Activated CD4-positive, alpha-beta T cell treated with anti-CD3 and anti-CD28 coated beads, Interleukin-2, Interleukin-4, amounts not matched to agents 100 ng/mL and 50 ng/mL, durations not matched to agents 16 hours and 8 hours (primary cell): ENCODE measurements at regions not wholly inside any gene's neighbourhood (a gene's known extent, or its start where the extent isn't known, plus 50 kb on each side); places are given as distances from the start of the nearest gene placed in this dataset.
A peak's percentile ranks its signal among the peaks of the same experiment; 100 is the strongest.

Experiments used
- DNase-seq: peaks from one replicate; pipeline ENCODE4 v3.0.0-alpha.2; 2020; ENCODE audit warnings: low spot score

DNA sequence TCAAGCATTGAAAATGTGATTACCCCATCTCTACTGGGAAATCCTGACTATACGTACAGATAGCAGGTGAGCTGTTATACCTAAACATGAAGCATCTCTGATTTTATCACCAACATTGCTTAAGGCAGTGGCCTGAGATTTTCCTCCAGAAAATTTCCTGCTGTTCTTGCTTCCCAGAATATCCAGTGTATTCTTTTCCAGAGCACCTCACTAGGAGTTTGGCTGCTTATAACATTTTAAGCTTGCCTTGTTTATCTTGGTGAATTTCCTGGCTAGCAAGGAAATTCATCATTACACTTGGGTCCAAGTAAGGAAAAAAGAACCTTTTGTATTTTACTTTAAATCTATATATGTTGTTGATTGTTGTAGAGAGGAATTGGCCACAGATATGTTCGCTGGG is 73.0 kb upstream of the CLCN4 start:
- DNase-seq: no peak

DNA sequence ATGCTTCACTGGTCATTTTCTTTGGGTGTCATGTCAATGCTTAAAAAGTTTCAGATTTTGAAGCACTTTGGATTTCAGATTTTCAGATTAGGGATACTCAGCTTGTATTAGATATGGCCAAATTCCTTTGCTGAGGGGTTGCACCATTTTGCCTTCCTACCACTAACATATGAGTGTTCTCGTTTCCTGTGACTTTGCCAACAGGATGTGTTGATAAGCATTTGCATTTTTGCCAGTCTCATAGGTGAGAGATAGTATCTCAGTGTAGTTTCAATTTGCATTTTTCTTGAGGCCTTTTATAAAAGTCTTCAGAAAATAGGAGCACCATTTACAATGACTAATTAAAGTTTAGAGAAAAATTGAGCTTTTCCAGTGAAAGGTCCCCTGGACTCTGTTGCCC is 71.6 kb upstream of the CLCN4 start:
- peak; percentile 67 for DNase-seq

DNA sequence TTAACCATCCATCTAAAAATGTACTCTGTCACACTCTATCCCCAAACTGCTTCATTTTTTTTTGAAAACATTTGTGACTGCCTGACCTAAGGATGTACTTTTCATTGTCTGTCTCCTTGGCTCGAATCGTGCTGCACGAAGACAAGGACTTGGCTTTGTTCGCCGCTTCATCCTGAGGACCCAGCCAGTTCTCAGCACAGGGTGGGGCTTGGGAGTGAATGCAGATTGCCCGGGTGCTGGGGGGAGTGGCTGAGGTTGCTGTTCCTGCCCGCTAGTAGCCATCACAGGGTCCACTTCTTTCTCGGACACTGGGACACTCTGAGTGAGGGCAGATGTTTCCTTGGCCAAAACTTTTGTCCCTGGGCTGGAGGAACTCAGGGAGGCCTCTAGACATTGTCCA is 70.1 kb upstream of the CLCN4 start:
- no peak for DNase-seq

DNA sequence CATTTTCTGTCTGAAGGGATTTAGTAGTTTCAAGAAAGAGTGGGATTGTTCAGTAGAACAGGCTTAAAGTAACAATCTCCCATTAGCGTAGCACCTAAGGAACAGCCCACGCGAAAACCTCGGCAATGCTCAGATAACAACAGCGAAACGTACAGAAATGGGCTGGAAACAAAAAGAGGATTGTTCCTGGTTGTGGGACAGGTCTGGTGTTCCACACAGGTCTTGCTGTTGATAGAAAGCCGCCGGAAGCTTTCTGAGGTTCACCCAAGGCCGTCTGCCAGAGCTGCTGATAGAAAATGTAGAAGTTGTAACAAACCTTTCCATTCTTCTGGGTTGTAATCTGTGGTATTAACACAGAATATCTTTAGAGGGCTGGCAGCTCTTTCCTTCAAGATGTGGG is 69.4 kb upstream of the CLCN4 start:
- no peak for DNase-seq

DNA sequence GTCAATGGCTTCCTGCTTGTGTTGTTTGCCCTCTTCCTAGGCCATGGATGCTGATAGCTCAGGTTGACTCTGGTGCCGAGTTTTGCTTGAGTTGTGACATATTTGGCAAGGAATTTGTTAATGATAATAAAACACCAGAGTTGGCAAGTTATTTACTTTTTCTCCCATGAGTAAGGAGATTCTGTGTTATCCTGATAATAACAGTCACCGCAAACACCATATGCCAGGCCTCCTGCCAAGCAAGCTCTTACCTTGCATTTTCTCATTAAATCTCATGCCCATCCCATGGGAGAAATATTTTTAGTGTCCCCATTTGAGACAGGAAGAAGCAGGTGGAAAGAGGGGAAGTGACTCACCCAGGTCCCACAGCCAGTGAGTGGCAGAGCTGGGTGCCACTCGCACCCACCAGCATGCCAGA is 67.4 kb upstream of the CLCN4 start:
- DNase-seq: no peak

DNA sequence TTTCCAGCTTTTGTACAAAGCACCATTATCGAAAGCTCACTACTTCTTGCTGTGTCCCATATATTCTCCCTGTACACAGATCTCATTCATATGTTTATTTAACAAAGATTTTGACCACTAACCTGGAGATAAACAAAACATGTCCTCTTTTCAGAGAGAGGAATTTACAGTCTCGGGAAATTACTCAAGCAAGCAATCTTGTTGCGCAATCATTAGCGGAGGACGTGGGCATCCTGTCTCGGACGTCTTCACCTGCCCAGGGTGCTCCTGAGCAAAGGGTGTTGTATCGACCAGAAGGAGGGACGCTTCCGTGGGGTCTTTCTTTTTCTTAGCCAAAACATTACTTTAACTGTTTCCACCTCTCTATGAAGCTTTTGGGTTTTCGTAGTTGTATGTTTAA is 66.5 kb upstream of the CLCN4 start:
- DNase-seq: no peak

DNA sequence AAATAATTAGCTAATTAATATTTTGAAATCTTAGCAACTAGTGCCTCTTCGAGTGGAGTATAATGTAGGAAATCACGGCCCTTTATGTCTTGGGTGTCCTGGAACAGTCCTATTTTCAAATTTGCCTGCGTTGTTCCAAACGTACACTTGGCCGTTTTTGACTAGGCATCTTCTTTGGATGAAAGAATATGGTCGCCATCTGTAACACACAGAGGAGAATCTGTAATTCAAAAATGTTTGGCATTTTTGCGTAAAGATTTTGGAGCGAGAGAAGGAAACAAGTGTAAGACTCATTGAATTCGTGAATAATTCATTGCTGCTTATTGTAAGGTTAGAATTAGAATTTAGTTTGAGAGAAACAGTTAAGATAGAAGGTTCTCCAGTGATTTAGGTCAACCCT is 61.5 kb upstream of the CLCN4 start:
- no peak for DNase-seq

DNA sequence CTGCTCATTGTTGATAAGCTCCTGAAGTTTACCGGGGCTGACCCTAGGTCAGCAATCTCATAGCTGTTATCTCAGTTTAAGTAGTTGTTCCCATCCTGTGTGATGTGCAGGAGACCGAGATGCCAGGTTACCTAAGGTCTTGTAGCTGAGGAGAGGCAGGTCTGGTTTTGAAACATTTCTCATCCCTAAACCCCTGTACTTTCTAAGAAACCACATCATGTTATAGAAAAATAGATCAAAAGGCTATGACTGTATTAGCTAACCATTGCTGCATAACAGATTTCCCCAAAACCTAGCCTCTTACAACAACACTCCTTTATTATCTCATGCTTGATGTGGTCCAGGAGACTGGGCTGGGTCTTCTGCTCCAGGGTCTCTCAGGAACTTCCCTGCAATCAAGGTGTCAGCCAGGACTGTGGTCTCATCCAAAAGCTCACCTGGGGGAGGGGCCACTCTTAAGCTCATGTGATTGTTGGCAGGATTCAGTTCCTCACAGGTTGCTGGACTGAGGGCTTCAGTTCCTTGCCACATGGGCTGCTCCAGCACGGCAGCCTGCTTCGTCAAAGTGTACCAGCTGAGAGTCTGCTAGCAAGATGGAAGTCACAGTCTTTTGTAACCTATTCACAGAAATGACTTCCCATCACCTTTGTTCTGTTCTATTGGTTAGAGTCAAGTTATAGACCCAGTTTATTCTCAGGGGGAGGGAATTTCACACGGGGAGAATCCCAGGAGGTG is 60.9 kb upstream of the CLCN4 start:
- no peak for DNase-seq

DNA sequence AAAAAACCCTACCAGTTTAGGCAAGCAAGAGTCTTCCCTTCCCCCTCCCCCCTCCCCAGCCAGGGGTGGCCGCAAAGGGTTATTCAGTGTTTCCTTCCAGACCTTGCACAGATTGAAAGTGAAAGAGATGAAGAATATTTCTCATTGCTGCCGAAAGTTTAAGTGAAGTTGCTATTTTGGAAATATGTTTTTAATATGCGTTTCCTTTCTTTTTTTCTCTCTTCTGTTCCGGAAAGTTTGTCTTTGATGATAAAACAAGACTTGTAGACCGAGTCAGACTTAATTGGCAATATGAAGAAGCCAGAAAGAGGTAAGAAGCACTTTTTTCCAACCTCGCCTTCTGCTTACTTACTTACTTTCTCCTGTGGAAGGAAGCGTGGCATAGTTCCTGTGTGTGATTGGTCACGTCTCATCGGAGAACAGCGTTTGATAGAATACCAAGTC is 58.5 kb upstream of the CLCN4 start:
- peak; percentile 66 for DNase-seq

DNA sequence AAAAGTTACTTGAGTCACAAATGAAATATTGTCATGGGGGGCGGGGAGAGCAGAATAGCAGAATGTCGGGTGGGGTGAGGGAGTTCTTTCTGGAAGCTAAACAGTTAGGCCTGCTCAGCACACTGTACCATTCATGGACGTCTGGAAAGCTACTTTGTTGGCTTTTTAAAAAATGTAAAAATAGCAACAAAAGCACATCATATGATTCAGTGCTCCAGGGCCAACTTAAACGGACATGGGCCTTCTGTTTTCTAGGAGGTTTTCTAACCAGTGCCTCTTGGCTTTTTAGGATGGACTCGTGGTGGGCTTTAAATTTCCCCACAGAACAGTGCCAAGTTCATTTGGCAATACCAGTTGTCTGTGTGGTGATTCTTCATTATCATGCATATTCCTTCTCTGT is 57.4 kb upstream of the CLCN4 start:
- DNase-seq: no peak

DNA sequence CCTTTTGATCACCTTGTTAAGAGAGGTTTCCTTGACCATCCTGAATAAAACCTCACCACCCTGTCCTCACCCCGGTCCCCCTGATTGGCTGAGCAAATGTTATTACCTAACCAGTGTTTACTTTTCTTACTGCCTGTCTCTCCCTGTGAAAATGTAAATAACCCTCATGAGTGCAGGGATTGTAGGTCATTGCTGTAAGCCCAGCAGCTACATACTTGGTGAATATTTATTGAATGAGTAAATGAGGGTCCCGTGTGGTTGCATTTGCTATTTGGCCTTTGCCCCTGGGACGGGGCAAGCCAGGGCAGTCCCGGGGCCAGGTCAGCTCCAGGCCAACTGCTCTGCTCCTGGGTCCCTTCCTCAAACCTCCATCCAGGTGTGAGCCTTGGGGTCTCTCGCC is 55.5 kb upstream of the CLCN4 start:
- DNase-seq: no peak

DNA sequence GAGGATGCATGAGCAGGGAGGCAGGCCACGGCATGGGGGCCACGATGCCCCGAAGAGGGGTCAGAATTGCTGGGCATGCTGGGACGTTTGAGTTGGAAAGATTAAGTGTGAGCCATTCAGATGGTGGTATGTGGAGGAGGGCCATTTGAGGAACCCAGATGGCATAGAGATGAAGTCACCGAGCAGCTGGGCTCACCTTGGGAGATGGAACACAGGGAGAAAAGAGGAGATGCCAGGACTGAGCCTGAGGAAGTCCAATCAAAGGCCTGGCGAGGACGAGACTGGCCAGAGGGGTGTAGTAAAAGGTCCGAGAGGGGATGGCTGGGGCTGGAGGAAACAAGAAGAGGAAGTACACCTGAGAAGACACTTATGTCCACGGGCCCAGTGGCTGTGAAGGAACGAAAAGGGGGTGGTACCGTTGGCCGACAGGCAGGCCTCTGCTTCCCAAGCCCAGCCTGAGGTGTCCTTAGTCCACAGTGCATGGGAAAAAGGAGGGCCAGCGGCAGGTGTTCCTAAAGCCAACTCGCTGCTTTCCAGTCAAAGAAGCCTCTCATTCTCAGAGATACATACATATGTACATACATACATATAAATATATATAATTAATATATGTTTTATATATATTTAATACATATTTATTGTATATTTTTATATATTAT is 54.6 kb upstream of the CLCN4 start:
- DNase-seq: no peak

DNA sequence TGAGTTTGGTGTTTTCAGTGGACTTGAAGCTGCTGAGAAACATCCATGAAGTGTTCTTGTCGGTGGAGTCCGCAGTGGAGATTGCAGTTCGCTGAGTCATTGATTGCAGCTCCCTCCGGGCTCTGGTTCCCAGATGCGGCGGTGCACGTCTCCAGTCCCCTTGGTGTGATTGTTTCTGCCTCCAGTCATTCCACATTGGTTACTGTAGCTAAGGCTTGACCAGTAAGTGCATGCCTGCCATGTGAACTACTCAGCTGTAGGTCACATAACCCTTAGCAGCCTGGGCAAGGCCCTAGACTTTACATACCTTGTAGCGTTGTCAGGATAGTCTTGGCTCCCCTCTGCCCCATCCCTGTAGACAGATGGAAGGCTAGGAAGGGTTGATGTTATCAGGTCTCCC is 53.8 kb upstream of the CLCN4 start:
- DNase-seq: no peak

DNA sequence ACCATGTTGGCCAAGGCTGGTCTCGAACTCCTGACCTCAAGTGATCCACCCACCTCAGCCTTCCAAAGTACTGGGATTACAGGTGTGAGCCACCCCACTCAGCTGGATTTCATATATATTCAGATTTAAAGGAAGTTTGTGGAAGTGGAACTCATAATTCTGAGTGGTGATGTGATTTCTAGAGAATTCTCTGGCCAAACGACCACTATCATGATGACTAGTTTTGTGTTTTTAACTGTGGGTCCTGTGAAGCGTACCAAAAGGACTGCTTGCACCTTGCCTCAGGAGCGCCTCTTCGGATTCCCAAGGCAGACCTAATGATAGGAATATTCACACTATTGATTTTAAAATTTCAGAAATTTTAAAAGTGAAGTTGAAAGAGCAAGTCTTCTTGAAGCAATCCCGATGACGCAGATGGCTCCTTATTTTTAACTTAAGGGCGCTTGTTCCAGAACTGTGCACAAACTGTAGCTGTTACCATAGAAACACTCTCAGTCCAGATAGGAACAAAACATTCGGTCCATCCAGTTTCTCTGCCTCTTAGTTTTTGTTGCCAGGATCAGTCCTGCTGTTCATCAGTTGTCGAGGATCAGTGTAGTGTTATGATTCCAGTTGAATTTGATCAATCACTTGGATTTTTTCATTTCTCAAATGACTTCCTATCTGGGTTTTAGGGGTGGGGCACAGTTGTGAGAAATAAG is 51.7 kb upstream of the CLCN4 start:
- no peak for DNase-seq

DNA sequence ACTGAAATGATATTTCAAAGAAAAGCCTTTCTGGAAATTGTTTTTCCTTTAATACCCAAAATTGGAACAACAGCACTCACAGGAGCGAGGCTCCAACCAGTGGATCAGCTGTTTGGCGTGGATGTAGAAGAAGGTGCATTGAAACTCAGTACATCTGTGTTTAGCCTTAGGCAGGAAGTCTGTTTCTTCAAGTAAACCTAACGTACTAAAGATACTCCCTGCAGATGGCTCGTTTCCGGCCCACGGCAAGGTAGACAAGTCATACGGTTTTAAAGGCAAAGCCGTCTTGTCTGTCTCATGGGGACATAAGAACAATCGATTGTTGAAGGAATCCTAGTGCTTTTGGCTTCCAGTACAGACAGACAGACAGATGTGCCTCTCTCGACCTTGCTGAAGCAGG is 50.0 kb upstream of the CLCN4 start:
- peak; percentile 44 for DNase-seq
